GM12891 (cell line): ENCODE measurements at regions not wholly inside any gene's neighbourhood (a gene's known extent, or its start where the extent isn't known, plus 50 kb on each side); places are given as distances from the start of the nearest gene placed in this dataset.

Experiments
- POLR2A ChIP-seq: IDR thresholded peaks from 2 replicates; pipeline ENCODE4 v1.6.1; 2011; ENCODE audit warnings: low read depth, low read length, control low read depth
- POLR2AphosphoS5 ChIP-seq: IDR thresholded peaks from 2 replicates; pipeline ENCODE4 v1.6.1; 2011; ENCODE audit warnings: low read depth, low read length, control low read depth
- SPI1 ChIP-seq: IDR thresholded peaks from 2 replicates; pipeline ENCODE4 v1.6.1; 2011; ENCODE audit warnings: low read depth, low read length, control low read depth
- TAF1 ChIP-seq: IDR thresholded peaks from 2 replicates; pipeline ENCODE4 v1.6.1; 2011; ENCODE audit warnings: low read depth, low read length, control low read depth

GRCh38 chr10:131703941-131704340, 196.9 kb upstream of the PPP2R2D start:
- TF ChIP-seq POLR2A (no peak), SPI1 (no peak), TAF1 (no peak), POLR2AphosphoS5 (no peak)
